CD4-positive, alpha-beta memory T cell (primary cell): ENCODE measurements at regions not wholly inside any gene's neighbourhood (a gene's known extent, or its start where the extent isn't known, plus 50 kb on each side); places are given as distances from the start of the nearest gene placed in this dataset.

Experiments
- CTCF ChIA-PET: fragments of 350-600 bp; sonication (Branson Sonifier 250); formaldehyde crosslinking; loops from one replicate; lab custom pipeline; 2021; ENCODE audit warnings: inconsistent platforms; ENCODE audit not compliant: partially characterized antibody; lab: Charles Lee
- POLR2A ChIA-PET: fragments of 350-600 bp; sonication (Branson Sonifier 250); formaldehyde crosslinking; loops from one replicate; lab custom pipeline; 2021; ENCODE audit not compliant: partially characterized antibody; lab: Charles Lee
- DNase-seq, 5 donors: peaks; one replicate each; pipeline versions ENCODE4 v3.0.0 to v3.0.0-alpha.2; 2020 to 2022; ENCODE audit warnings: mixed read lengths in 1 of 5
- H3K27ac ChIP-seq: one replicate; pipeline ENCODE4 v1.7.0; 2013; ENCODE audit warnings: low read depth, low read length
- H3K27me3 ChIP-seq: 2 replicates; pipeline ENCODE4 v1.7.0; 2013; ENCODE audit warnings: mild to moderate bottlenecking, low read length, moderate library complexity; ENCODE audit not compliant: insufficient read depth
- H3K36me3 ChIP-seq: 2 replicates; pipeline ENCODE4 v1.7.0; 2013; ENCODE audit warnings: mild to moderate bottlenecking, low read length, moderate library complexity; ENCODE audit not compliant: insufficient read depth
- H3K4me1 ChIP-seq: 2 replicates; pipeline ENCODE4 v1.7.0; 2013; ENCODE audit warnings: mild to moderate bottlenecking, low read length, moderate library complexity; ENCODE audit not compliant: insufficient read depth
- H3K4me3 ChIP-seq, 2 donors: one replicate each; pipeline ENCODE4 v1.7.0; 2013; ENCODE audit warnings: low read length in 2 of 2, mild to moderate bottlenecking in 1 of 2
- H3K9me3 ChIP-seq, 2 donors: one replicate each; pipeline ENCODE4 v1.7.0; 2013; ENCODE audit warnings: low read length in 2 of 2, control low read depth in 1 of 2; ENCODE audit not compliant: control insufficient read depth in 1 of 2
- H3K27ac Mint-ChIP-seq, 7 donors: one replicate each; pipeline ENCODE4 v1.8.0; 2020 to 2021; ENCODE audit warnings: mixed read lengths in 7 of 7, mild to moderate bottlenecking in 6 of 7, inconsistent platforms in 3 of 7, moderate library complexity in 3 of 7
- H3K27me3 Mint-ChIP-seq, 2 donors: one replicate each; pipeline ENCODE4 v1.8.0; 2020 to 2021; ENCODE audit warnings: mixed read lengths in 2 of 2
- H3K36me3 Mint-ChIP-seq, 2 donors: one replicate each; pipeline ENCODE4 v1.8.0; 2020 to 2021; ENCODE audit warnings: mixed read lengths in 2 of 2, inconsistent platforms in 1 of 2, mild to moderate bottlenecking in 1 of 2
- H3K4me1 Mint-ChIP-seq, 4 donors: one replicate each; pipeline ENCODE4 v1.8.0; 2020 to 2021; ENCODE audit warnings: mixed read lengths in 4 of 4, mild to moderate bottlenecking in 1 of 4
- H3K4me3 Mint-ChIP-seq, 8 donors: one replicate each; pipeline ENCODE4 v1.8.0; 2020 to 2021; ENCODE audit warnings: mixed read lengths in 8 of 8, mild to moderate bottlenecking in 7 of 8, moderate library complexity in 6 of 8, inconsistent platforms in 3 of 8
- H3K9me3 Mint-ChIP-seq, 8 donors: one replicate each; pipeline ENCODE4 v1.8.0; 2020 to 2021; ENCODE audit warnings: mixed read lengths in 8 of 8, mild to moderate bottlenecking in 5 of 8, inconsistent platforms in 3 of 8, moderate library complexity in 1 of 8
- intact Hi-C: fragments of 100-400 bp; cut with micrococcal nuclease; formaldehyde crosslinking; loops from one replicate; pipeline ENCODE4 v1.15.1; 2023

DNA sequence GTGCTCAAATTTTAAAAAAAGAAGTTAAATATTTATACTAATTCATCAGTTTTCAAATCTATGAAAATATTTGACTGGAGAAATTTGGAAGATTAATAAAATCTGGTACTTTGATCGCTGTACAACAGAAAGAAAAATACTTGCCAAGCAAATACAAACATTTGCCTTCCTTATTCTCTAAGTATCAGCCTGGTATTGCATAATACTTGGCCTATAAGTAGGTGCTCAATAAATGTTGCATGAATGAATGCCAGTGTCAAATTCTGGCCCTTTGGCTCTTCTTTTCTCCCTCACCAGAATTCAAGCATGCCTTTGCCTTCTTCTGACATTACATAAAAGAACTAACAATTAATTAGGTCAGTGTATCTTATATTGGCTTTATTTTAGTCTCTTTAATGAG is 601.7 kb upstream of the GBE1 start:
- intact Hi-C loops = no loop called here
- H3K27ac Mint-ChIP-seq = no peak overlapping the region
- H3K4me1 ChIP-seq = no peaks in the 10 kb centered on the region
- ChIA-PET CTCF (interaction anchor here (0.6 kb wide), 1 partner anchor 1115 kb away, joined by 3 read pairs; no protein-coding TSS in a partner anchor), POLR2A (no interaction called here)
- no peak overlapping the region for H3K4me3 ChIP-seq
- no peaks in the 10 kb centered on the region for H3K9me3 ChIP-seq
- no peaks in the 10 kb centered on the region for H3K27me3 ChIP-seq
- H3K36me3 ChIP-seq = no peaks in the 10 kb centered on the region
- H3K4me1 Mint-ChIP-seq = no peaks in the 10 kb centered on the region
- no peak overlapping the region for H3K27ac ChIP-seq
- no peaks in the 10 kb centered on the region for H3K36me3 Mint-ChIP-seq
- no peaks in the 10 kb centered on the region for H3K27me3 Mint-ChIP-seq
- no peak overlapping the region for H3K4me3 Mint-ChIP-seq
- H3K9me3 Mint-ChIP-seq = peaks cover 0 to 8% (median 3%) of the 10 kb centered on the region in 8 donors
- DNase-seq = no peak

DNA sequence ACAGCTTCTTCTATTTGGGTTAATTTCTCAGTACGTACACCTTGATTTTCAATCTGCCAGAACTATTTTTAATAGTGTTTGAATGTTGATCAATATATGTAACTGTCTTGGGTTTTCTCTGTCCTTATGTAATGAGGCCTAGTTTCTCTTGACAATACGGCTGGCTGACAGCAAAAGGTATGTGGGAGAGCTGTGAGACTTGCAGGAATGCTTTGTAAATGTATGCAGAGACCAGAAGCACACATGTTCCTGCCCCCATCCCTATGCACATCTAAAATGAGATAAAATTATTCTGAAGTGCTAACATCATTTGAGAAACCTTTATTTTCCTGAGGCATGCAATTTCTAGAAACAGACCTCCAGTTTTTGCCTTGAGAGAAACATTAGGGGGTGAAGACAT is 593.8 kb upstream of the GBE1 start:
- Mint-ChIP-seq H3K27ac (no peak overlapping the region), H3K4me1 (no peaks in the 10 kb centered on the region), H3K27me3 (no peaks in the 10 kb centered on the region), H3K9me3 (peaks cover 0 to 10% (median 3%) of the 10 kb centered on the region in 8 donors), H3K4me3 (no peak overlapping the region), H3K36me3 (no peaks in the 10 kb centered on the region)
- ChIA-PET CTCF (no interaction called here), POLR2A (no interaction called here)
- no peaks in the 10 kb centered on the region for H3K36me3 ChIP-seq
- intact Hi-C loops = no loop called here
- no peak overlapping the region for H3K4me3 ChIP-seq
- no peak overlapping the region for H3K27ac ChIP-seq
- no peaks in the 10 kb centered on the region for H3K9me3 ChIP-seq
- H3K27me3 ChIP-seq = no peaks in the 10 kb centered on the region
- no peak for DNase-seq
- H3K4me1 ChIP-seq = no peaks in the 10 kb centered on the region

DNA sequence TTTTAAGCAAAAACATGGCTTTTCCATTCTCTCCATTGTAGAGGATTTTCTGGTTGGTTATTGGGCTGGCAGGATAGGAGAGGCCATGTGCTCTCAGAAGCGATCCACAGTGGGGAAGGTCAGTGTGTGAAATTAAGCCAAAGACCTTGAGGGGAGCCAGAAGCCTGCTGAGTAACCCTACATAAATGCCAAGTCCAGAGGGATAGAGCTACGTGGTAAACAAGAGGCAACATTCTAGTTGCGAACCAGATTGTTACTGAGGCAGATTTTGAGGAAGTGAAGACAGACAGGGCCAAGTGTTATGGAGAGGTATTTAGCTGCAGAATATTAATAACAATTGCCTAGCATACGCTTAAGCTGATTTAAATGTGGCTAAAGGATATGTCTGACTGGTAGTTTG is 592.8 kb upstream of the GBE1 start:
- Mint-ChIP-seq H3K9me3 (peaks cover 0 to 10% (median 3%) of the 10 kb centered on the region in 8 donors), H3K36me3 (no peaks in the 10 kb centered on the region), H3K27ac (no peak overlapping the region), H3K27me3 (no peaks in the 10 kb centered on the region), H3K4me1 (no peaks in the 10 kb centered on the region), H3K4me3 (no peak overlapping the region)
- Histone ChIP-seq H3K4me3 (no peak overlapping the region), H3K9me3 (no peaks in the 10 kb centered on the region), H3K4me1 (no peaks in the 10 kb centered on the region), H3K27ac (no peak overlapping the region), H3K27me3 (no peaks in the 10 kb centered on the region), H3K36me3 (no peaks in the 10 kb centered on the region)
- intact Hi-C loops = no loop called here
- ChIA-PET CTCF (no interaction called here), POLR2A (no interaction called here)
- no peak for DNase-seq

DNA sequence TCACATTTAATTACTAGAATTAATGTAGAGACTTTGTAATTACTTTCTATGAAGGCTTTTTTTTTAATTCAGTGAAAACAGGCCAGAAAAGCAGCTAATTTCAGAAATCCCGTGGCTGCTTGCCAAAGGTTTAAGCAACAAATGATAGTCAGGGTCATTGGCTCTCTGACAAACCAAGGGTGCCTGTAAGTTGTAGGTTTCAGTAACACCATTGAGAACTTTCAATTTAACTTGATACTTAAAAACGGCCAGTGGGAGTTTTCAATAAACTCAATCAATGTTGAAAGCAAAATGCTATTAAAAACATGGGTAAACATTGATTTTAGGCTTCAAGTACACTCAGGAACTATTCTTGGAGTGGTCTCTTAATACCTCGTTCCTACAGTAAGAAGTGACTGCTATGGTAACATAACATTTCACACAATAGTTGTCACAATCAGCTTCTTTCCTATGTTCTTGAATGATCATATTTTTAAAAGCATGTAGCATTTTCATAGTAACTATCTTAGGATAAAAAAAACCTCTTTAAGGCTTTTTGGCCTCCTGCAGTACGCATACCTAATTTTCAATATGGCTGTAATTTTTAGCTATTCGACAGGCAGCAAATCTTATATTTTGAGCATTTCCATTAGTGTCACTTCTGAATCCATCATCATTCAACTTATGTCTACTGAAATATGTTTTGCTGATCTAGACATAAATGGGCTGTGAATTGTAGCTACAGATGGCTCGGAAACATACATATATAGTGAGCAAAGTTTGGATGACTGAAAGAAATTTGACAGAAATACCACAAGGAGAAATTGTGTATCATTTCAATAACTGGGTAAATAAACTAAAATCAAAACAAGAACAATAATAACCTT is 592.1 kb upstream of the GBE1 start:
- H3K4me1 Mint-ChIP-seq = no peaks in the 10 kb centered on the region
- Histone ChIP-seq H3K27ac (no peak overlapping the region), H3K36me3 (no peaks in the 10 kb centered on the region), H3K4me3 (no peak overlapping the region), H3K9me3 (no peaks in the 10 kb centered on the region), H3K4me1 (no peaks in the 10 kb centered on the region), H3K27me3 (no peaks in the 10 kb centered on the region)
- ChIA-PET POLR2A (no interaction called here), CTCF (no interaction called here)
- H3K36me3 Mint-ChIP-seq = no peaks in the 10 kb centered on the region
- peaks cover 0 to 10% (median 3%) of the 10 kb centered on the region in 8 donors for H3K9me3 Mint-ChIP-seq
- intact Hi-C loops = no loop called here
- H3K27me3 Mint-ChIP-seq = no peaks in the 10 kb centered on the region
- H3K27ac Mint-ChIP-seq = no peak overlapping the region
- DNase-seq = no peak
- no peak overlapping the region for H3K4me3 Mint-ChIP-seq

DNA sequence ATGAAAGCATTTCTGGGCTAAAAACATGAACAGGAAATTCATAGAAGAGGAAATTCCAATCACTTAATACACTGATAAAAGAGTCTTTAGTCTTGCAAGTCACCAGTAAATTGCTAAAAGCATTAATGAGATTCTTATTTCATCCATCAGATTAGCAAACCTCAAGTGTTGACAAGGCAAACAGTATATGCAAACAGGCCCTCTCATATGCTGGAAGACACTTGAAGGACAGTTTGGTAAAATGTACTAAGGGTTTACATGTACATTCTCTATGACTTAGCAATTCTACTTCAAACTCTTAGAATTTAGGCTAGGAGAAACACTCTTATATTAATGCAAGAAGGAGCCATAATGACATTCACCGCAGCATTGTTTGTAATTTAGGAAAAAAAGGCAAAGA is 586.1 kb upstream of the GBE1 start:
- H3K4me1 Mint-ChIP-seq = no peaks in the 10 kb centered on the region
- Histone ChIP-seq H3K27ac (no peak overlapping the region), H3K27me3 (no peaks in the 10 kb centered on the region), H3K4me3 (no peak overlapping the region), H3K9me3 (no peaks in the 10 kb centered on the region), H3K4me1 (no peaks in the 10 kb centered on the region), H3K36me3 (no peaks in the 10 kb centered on the region)
- H3K27ac Mint-ChIP-seq = no peak overlapping the region
- no peak overlapping the region for H3K4me3 Mint-ChIP-seq
- no peak for DNase-seq
- CTCF ChIA-PET = no interaction called here
- intact Hi-C loops = no loop called here
- no peaks in the 10 kb centered on the region for H3K27me3 Mint-ChIP-seq
- H3K9me3 Mint-ChIP-seq = peaks cover 0 to 9% (median 3%) of the 10 kb centered on the region in 8 donors
- POLR2A ChIA-PET = no interaction called here
- no peaks in the 10 kb centered on the region for H3K36me3 Mint-ChIP-seq

DNA sequence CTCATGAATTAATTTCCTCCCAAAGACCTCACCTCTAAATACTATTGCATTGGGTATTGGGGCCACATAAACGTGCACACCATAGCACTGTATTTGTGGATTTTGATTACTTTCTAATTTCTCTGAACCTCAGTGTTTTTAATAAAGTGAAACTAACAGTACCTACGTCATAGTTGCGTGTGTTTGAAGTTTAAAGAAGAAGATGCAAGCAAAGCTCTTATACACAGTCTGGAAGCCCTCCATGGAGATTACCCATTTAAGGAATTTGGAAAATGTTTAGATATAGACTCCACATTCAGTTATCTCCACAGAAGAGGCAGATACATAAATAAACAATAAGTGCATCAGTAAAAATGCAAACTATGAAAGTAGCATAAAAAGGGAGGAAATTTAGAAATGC is 581.1 kb upstream of the GBE1 start:
- H3K4me1 ChIP-seq = no peaks in the 10 kb centered on the region
- H3K27me3 Mint-ChIP-seq = no peaks in the 10 kb centered on the region
- no peak for DNase-seq
- H3K9me3 ChIP-seq = no peaks in the 10 kb centered on the region
- intact Hi-C loops = no loop called here
- H3K27ac Mint-ChIP-seq = no peak overlapping the region
- H3K4me3 Mint-ChIP-seq = no peak overlapping the region
- no peak overlapping the region for H3K4me3 ChIP-seq
- H3K9me3 Mint-ChIP-seq = peaks cover 0 to 8% (median 2%) of the 10 kb centered on the region in 8 donors
- CTCF ChIA-PET = no interaction called here
- no peaks in the 10 kb centered on the region for H3K36me3 ChIP-seq
- POLR2A ChIA-PET = no interaction called here
- H3K4me1 Mint-ChIP-seq = no peaks in the 10 kb centered on the region
- H3K36me3 Mint-ChIP-seq = no peaks in the 10 kb centered on the region
- H3K27ac ChIP-seq = no peak overlapping the region
- no peaks in the 10 kb centered on the region for H3K27me3 ChIP-seq

DNA sequence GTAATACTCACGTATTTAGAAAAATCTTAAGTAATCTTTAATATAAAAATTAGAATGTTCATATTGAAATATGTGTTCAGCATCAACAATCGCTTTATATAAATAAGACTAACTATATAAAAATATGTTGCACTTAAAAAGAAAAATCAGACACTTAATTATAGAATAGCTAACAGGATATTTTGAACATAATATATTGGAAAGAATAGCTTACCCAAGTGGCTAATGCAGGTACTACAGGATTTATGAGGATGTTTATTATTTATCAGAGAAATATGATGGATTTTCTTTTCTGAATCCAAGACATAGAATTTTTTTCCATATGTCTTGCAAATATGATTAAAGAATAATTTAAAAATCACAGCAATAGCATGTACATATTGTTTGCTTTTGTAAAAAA is 567.9 kb upstream of the GBE1 start:
- no peaks in the 10 kb centered on the region for H3K9me3 ChIP-seq
- no peak overlapping the region for H3K4me3 Mint-ChIP-seq
- DNase-seq = no peak
- POLR2A ChIA-PET = no interaction called here
- no peaks in the 10 kb centered on the region for H3K4me1 ChIP-seq
- H3K4me3 ChIP-seq = no peak overlapping the region
- no peak overlapping the region for H3K27ac Mint-ChIP-seq
- H3K27ac ChIP-seq = no peak overlapping the region
- H3K27me3 ChIP-seq = no peaks in the 10 kb centered on the region
- no peaks in the 10 kb centered on the region for H3K4me1 Mint-ChIP-seq
- peaks cover 0 to 7% (median 1%) of the 10 kb centered on the region in 8 donors for H3K9me3 Mint-ChIP-seq
- H3K36me3 Mint-ChIP-seq = no peaks in the 10 kb centered on the region
- intact Hi-C loops = no loop called here
- H3K36me3 ChIP-seq = no peaks in the 10 kb centered on the region
- no peaks in the 10 kb centered on the region for H3K27me3 Mint-ChIP-seq
- CTCF ChIA-PET = no interaction called here
